ENCODE measurements at regions not wholly inside any gene's neighbourhood (a gene's known extent, or its start where the extent isn't known, plus 50 kb on each side); places are given as distances from the start of the nearest gene placed in this dataset.
A peak's percentile ranks its signal among the peaks of the same experiment; 100 is the strongest.
"Not testable (repeated sequence)": the region's sequence is repeated elsewhere in the genome, so short reads cannot be mapped to it uniquely, and the experiment has no call there.

DNA sequence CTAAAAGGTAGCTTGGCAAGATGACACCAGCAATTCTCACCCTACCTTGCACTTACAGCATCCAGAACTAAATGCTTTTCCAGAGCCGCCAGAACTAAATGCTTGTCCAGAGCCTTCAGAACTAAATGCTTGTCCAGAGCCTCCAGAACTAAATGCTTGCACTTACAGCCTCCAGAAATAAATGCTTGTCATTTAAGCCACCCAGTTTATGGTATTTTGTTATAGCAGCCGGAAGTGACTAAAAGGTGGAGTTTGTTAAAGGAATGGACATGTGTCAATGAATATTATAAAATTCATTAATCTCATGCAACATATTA, 133.5 kb downstream of the GPX5 start:
- DNase-seq: no peak

DNA sequence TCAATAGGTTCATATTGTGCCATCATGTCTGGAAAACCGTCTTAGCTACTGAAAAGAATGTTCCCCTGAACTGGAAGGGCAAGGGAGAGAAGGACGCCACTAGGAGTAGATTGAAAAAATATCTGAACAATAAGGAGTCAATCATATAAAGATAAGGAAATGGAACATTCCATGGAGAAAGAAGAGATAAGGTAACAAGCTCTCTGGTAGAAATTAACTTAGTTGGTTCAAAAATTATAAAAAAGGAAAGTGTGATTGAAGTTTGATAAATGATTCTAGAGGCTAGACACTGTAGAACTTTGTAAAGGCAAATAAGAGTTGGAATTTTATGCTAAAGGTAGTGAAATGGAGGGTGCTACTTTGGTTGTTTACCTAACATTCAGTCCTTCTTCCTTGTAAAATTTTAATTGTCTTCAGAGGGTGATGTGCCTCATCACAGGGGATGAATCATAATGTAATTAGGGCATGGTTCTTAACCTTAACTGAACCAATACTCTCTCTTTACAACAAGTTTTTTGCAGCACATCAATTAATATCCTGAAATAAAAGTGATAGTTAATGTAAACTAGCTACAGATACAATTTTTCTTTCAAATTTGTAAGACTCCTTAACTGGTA, 135.5 kb downstream of the GPX5 start:
- DNase-seq: no peak

DNA sequence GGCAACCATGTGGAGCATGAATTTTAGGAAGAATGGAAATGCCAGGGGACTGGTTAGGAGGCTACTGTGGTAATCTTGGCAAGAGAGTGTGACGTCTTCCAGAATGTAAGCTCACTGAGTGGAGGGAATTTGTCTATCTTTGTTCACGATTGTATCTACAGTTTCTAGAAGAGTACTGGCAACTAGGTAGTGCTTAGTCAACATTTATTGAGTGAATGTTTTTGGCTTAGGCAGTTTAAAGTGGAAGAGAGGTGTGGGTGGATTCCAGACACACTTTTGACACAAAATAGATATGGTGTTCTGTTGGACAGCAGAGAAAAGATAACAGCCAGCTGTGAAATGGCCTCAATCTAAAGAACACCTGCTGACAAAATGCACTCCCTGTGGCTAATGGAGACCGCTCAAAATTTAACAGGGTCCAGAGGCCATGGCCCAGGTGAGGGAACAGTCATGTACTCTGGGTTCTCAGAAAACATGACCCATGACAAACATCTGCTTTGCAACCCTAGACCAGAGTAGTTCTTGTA, 139.3 kb downstream of the GPX5 start:
- DNase-seq: no peak

DNA sequence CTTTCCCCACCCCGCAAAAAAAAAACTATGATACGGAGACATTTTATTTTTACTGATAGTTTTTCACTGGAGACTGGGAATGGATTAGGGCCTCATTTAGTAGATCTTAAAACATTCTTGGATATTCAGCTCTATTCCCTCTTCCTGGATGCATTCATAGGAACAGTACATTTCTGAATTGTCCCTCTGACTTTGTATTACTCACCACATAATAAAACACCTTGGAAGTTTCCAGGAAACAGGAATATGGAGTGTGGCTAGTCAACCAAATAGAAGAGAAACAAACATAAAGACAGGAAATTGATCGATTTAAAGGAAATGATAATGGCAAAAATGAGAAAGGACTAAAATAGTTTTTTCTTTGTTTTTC, 147.7 kb downstream of the GPX5 start:
- no peak for DNase-seq

DNA sequence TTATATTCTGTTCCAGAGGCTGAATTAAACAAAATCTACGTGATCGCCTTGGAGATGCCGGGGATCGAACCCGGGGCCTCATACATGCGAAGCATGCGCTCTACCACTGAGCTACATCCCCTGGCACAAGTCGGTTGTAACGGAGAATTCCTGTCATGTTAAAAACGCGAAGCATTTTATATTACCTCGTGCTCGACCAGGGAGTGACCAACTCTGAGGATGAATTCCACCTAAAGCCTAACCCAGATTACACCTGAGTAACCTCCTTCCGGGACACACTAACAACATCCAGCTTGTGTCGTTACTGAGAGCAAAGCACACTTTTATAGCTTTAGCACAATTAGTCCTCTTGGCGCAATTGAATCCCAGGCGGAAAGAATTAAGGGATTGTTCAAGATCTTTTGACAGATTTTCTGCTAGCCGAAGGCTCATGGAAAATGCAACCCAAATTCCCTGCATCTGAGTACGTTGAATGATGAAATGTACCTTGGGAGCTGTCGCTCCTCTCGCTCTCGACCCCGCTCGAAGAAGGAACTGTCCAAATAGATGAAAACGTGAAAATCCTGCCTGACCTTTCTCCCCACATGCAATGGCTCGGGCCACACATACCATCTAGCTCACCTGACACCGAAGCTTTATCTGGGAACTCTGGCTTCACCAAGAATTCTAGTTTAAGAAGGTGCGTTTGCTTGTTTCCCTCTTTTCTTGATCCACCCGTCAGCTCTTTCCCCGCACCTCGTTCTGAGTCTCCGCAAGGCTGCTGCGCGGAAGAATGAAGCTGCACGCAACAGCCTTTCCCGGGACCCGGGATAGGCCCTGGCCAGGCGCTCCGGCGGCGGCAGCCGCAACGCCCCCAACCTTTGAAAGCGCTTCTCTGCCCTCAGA, 148.3 kb downstream of the GPX5 start:
- DNase-seq: peak in 2 of 5 experiments; percentile 27 to 36

DNA sequence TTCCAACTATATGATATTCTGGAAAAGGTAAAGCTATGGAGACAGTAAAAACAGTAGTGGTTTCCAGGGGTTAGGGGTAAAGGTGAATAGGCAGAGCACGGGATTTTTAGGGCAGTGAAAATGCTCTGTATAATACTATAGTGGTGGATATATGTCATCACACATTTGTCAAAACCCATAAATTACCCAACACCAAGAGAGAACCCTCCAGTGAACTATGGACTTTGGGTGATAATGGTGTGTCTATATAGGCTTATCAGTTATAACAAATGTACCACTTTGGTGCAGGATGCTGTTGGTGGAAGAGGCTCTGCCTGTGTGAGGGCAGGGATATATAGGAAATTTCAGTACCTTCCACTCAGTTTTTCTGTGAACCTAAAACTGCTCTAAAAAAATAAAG, 149.9 kb downstream of the GPX5 start:
- no peak for DNase-seq

DNA sequence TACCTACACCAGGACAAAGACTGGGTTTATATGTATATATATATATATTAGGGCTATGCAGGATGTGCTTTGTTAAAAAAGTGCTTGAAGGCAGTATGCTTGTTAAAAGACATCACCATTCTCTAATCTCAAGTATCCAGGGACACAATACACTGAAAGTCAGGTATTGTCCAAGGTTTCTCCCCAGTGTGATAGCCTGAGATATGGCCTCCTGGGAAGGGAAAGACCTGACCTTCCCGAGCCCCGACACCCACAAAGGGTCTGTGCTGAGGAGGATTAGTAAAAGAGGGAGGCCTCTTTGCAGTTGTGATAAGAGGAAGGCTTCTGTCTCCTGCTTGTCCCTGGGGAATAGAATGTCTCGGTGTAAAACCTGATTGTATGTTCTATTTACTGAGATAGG, 156.9 kb downstream of the GPX5 start:
- no peak for DNase-seq

DNA sequence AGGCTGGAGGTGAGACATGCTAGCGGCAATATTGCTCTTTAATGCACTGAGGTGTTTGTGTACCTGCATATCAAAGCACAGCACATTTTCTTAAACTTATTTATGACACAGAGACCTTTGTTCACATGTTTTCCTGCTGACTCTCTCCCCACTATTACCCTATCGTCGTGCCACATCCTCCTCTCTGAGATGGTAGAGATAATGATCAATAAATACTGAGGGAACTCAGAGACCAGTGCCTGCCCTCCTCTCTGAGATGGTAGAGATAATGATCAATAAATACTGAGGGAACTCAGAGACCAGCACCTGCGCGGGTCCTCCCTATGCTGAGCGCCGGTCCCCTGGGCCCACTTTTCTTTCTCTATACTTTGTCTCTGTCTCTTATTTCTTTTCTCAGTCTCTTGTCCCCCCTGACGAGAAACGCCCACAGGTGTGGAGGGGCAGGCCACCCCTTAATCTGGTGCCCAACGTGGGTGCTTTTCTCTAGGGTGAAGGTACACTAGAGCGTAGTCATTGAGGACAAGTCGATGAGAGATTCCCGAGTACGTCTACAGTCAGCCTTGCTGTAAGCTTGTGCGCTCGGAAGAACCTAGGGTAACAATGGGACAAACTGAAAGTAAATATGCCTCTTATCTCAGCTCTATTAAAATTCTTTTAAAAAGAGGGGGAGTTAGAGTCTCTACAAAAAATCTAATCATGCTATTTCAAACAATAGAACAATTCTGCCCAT, 157.4 kb downstream of the GPX5 start:
- peak in 1 of 5 experiments; percentile 52 for DNase-seq

DNA sequence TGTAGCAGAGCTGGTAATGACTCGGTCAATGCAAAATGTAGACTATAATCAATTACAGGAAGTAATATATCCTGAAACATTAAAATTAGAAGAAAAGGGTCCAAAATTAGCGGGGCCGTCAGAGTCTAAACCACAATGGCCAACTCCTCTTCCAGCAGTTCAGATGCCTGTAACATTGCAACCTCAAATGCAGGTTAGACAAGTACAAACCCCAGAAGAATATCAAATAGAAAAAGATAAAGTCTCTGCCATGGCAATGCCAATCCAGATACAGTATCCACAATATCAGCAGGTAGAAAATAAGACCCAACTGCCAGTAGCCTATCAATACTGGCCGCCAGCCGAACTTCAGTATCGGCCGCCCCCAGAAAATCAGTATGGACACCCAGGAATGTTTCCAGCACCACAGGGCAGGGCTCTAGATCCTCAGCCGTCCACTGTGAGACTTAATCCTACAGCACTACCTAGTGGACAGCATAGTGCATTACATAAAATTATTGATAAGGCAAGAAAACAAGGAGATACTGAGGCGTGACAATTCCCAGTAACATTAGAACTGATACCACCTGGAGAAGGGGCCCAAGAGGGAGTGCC, 158.4 kb downstream of the GPX5 start:
- DNase-seq: peak in 1 of 5 experiments; percentile 38

DNA sequence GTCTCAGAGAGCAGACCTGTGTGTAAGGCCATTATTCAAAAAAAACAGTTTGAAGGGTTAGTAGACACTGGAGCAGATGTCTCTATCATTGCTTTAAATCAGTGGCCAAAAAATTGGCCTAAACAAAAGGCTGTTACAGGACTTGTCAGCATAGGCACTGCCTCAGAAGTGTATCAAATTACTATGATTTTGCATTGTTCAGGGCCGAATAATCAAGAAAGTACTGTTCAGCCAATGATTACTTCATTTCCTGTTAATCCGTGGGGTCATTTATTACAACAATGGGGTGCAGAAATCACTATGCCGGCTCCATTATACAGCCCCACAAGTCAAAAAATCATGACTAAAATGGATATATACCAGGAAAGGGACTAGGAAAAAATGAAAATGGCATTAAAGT, 160.3 kb downstream of the GPX5 start:
- not testable (repeated sequence) for DNase-seq

DNA sequence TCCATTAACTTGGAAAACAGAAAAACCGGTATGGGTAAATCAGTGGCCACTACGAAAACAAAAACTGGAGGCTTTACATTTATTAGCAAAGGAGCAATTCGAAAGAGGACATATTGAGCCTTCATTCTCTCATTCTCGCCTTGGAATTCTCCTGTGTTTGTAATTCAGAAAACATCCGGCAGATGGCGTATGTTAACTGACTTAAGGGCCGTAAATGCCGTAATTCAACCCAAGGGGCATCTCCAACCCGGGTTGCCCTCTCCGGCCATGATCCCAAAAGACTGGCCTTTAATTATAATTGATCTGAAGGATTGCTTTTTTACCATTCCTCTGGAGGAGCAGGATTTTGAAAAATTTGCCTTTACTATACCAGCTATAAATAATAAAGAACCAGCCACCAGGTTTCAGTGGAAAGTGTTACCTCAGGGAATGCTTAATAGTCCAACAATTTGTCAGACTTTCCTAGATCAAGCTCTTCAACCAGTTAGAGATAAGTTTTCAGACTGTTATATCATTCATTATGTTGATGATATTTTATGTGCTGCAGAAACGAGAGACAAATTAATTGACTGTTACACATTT, 160.9 kb downstream of the GPX5 start:
- DNase-seq: peak in 3 of 5 experiments; percentile 10 to 44 (median 26)

DNA sequence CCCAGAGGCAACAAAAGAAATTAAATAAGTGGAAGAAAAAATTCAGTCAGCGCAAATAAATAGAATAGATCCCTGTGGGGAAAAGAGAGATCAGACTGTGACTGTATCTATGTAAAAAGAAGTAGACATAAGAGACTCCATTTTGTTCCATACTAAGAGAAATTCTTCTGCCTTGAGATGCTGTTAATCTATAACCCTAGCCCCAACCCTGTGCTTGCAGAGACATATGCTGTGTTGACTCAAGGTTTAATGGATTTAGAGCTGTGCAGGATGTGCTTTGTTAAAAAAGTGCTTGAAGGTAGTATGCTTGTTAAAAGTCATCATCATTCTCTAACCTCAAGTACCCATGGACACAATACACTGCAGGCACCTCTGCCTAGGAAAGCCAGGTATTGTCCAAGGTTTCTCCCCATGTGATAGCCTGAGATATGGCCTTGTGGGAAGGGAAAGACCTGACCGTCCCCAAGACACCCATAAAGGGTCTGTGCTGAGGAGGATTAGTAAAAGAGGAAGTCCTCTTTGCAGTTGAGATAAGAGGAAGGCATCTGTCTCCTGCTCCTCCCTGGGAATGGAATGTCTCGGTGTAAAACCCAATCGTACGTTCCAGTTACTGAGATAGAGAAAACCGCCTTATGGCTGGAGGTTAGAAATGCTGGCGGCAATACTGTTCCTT, 161.8 kb downstream of the GPX5 start:
- DNase-seq: not testable (repeated sequence)

DNA sequence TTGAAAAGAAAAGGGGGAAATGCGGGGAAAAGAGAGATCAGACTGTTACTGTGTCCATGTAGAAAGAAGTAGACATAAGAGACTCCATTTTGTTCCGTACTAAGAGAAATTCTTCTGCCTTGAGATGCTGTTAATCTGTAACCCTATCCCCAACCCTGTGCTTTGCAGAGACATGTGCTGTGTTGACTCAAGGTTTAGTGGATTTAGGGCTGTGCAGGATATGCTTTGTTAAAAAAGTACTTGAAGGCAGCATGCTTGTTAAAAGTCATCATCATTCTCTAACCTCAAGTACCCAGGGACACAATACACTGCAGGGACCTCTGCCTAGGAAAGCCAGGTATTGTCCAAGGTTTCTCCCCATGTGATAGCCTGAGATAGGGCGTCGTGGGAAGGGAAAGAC, 166.3 kb downstream of the GPX5 start:
- not testable (repeated sequence) for DNase-seq

DNA sequence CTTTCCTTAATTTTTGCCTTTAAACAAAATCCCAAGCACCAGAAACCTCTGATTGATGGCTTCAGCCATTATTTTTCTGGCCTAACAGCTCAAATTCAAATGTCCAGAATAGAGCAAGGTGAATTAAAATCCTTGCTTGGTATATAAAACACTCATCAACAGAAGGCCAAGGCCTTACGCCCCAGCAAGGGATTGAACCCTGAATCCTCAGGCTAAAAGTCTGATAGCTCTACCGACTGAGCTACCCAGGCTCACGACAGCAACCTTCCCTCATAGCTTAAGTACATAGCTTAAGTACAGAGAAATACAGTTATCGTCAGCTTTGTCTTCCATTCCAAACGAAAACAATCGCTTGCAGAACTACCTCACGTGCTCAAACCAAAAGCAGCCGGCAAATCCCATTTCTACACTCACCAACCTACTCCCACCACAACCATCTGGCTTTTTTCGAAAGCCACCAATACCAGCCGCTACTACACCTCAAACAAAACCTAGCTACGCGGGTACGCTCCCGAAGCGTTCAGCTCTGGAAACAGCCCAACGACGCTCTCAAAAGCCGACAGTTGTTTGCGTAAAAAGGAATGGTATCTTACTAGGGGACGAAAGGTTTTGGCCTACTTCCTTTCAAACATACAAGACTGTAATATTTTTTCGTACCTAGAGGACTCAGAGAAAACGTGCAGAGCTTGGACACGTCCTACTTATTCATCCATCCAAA, 167.5 kb downstream of the GPX5 start:
- no peak for DNase-seq

DNA sequence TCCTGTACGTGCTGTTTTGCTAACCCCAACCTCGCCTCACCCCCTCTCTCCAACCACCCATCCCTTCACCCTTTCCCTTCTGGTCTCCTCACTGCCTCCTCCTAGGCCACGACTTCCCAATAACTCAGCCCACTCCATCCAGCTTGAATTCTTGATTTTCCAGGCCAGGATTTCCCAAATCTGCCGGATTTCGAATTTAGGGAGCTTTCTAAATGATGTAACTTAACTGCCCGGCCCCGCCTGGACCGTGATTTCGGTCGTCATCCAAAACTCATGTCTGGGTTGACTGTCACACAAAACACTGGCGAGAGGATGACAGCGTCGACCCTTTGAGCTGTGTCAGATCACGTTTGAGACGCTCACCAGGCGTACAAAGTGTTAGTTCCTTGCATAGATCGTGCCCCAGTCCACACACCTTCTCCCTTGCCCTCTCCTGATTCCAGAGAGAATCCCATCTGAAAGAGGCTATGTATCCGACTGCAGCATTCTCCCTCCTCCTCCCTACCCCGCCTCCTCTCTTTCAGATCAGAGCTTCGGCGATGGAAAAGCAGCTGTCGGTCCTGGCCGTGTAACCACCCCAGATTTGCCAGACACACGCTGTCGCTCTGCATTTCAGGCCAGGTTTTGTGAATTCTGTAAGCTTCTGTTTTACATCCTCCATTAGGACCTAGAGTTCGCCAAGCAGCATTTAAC, 168.2 kb downstream of the GPX5 start:
- no peak for DNase-seq

DNA sequence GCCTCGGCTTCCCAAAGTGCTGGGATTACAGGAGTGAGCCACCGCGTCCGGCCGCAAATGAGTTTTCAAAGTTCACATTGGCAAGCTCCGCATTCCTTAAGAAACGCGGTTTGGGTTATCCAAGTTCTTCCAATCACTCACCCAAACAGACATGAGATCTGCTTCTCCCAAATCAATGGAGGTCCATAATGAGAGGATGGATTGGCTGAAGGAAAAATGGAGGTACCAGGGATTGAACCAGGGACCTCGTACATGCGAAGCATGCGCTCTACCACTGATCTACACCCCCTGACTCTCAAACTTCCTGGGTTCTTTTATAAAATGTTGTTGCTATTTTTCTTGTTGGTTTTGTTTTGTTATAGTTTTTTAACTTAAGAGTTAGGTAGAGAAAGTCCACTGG, 170.0 kb downstream of the GPX5 start:
- no peak for DNase-seq

DNA sequence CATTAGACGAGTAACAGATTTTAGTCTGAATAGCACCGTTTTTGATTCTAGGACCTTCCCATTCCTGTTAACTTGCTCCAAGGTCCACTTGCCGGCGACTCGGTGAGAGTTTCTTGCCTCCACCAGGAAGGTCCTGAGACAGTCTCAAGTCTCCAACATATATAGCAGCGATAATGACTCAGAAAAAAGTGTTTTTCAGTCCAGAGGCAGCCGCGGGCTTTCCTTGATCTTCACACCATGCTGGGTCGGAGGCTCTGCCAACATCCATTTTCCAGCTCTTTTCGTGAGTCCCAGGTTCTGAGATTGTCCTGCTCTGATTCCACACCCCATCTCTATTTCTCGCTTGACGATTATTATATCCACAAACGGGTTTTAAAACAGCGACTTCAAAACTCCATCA, 170.5 kb downstream of the GPX5 start:
- DNase-seq: no peak

DNA sequence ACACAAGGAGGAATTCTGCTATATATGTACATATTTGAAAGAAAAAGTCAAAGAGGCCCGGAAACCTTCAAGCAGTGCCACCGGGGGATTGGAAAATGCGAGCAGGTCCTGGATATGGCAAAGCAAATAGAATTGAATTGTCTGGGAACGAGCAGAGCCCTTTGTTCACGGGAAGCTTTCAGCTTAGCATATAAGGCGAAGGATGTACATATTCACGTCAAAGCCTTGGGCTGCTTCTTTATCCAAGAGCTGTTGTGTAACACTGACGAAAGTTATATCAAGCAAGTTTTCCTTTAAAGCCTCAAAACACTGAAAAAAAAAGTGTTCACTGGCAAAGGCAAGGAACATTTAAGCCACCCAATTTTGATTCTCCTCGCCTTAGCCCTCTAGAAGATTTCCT, 171.0 kb downstream of the GPX5 start:
- DNase-seq: no peak

DNA sequence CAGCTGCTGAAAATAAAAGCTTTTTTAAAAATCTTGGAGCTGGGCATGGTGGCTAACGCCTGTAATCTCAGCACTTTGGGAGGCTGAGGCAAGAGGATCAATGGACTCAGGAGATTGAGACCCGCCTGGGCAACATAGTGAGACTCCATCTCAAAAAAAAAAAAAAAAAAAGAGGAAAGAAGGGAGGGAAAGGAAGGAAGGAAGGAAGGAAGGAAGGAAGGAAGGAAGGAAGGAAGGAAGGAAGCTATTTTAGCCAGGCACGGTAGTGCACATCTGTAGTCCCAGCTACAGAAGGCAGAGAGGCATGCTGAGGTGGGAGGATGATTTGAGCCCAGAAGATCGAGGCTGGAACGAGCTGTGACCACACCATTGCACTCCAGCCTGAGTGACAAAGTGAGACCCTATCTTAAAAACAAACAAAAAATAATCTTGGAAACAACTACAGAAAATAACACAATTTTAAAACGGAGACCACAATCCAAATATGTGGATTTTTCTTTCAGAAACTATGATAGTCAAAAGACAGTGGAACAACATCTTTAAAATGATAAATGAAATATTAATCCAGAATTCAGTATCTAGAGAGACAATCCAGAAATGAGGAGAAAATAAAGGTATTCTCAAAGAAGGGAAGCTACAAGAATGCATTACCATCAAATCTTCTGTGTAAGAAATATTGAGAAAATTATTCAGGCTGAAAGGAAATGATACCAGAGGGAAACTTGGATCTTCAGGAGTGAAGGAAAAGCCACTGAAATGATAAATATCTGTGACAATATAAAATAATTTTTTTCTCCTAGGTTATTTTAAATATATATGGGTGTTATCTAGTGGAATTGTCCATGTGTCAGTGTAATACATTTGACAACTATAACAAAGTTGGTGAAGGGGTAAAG, 182.0 kb downstream of the GPX5 start:
- DNase-seq: no peak
